ENCODE measurements at regions not wholly inside any gene's neighbourhood (a gene's known extent, or its start where the extent isn't known, plus 50 kb on each side); places are given as distances from the start of the nearest gene placed in this dataset.

DNA sequence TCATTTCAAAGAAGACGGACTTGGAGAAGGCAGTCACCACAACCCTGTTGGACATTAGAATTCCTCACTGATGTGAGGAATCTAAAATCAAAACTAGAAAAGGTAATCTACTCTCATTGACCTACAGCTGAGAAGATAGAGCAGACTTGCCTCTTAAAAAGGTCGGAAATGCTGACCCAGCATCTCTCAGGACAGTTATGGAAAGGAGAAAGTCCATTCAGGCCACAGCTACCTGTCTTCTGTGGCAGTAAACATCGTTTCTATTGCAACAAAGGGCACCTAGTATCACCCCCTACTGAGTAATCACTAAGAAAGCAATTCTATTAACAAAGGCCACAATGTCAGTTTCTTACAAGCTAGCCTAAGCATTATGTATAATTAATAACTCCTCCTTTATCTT is 601.7 kb downstream of the PRELID2 start:
- TF ChIP-seq, protein P1, sequence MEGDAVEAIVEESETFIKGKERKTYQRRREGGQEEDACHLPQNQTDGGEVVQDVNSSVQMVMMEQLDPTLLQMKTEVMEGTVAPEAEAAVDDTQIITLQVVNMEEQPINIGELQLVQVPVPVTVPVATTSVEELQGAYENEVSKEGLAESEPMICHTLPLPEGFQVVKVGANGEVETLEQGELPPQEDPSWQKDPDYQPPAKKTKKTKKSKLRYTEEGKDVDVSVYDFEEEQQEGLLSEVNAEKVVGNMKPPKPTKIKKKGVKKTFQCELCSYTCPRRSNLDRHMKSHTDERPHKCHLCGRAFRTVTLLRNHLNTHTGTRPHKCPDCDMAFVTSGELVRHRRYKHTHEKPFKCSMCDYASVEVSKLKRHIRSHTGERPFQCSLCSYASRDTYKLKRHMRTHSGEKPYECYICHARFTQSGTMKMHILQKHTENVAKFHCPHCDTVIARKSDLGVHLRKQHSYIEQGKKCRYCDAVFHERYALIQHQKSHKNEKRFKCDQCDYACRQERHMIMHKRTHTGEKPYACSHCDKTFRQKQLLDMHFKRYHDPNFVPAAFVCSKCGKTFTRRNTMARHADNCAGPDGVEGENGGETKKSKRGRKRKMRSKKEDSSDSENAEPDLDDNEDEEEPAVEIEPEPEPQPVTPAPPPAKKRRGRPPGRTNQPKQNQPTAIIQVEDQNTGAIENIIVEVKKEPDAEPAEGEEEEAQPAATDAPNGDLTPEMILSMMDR (IDR thresholded peaks at IDR 0.05; ENCODE audit: low read depth, low read length) = no peak
- TF ChIP-seq EZH2phosphoT487 (IDR thresholded peaks at IDR 0.05; ENCODE audit: low read depth) = no peak
